ENCODE measurements at regions not wholly inside any gene's neighbourhood (a gene's known extent, or its start where the extent isn't known, plus 50 kb on each side); places are given as distances from the start of the nearest gene placed in this dataset.

GRCh38 chr2:181341855-181342600 is 115.2 kb upstream of the ITGA4 start:
- no peak for DNase-seq (ENCODE audit: low spot score)
- H3K36me3 ChIP-seq = no peaks in the 10 kb centered on the region
- H3K4me1 ChIP-seq (replicated peaks) = no peaks in the 10 kb centered on the region
- no peak for TF ChIP-seq POLR2AphosphoS5 (IDR thresholded peaks at IDR 0.05)
- TF ChIP-seq, protein P1, sequence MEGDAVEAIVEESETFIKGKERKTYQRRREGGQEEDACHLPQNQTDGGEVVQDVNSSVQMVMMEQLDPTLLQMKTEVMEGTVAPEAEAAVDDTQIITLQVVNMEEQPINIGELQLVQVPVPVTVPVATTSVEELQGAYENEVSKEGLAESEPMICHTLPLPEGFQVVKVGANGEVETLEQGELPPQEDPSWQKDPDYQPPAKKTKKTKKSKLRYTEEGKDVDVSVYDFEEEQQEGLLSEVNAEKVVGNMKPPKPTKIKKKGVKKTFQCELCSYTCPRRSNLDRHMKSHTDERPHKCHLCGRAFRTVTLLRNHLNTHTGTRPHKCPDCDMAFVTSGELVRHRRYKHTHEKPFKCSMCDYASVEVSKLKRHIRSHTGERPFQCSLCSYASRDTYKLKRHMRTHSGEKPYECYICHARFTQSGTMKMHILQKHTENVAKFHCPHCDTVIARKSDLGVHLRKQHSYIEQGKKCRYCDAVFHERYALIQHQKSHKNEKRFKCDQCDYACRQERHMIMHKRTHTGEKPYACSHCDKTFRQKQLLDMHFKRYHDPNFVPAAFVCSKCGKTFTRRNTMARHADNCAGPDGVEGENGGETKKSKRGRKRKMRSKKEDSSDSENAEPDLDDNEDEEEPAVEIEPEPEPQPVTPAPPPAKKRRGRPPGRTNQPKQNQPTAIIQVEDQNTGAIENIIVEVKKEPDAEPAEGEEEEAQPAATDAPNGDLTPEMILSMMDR (IDR thresholded peaks at IDR 0.05) = no peak
- TF ChIP-seq POLR2A (IDR thresholded peaks at IDR 0.05) = no peak
- H3K4me3 ChIP-seq = no peak overlapping the region
- H3K27me3 ChIP-seq (replicated peaks; ENCODE audit: insufficient read depth) = no peaks in the 10 kb centered on the region
- intact Hi-C loops (cut with DNase I) = no loop called here
- H3K9me3 ChIP-seq = no peaks in the 10 kb centered on the region
- no peak overlapping the region for H3K27ac ChIP-seq
- 29% methylated on average over 2 of the region's 2 CpGs for WGBS

- H3K4me3 ChIP-seq = no peak overlapping the region
- TF ChIP-seq, protein P1 (IDR thresholded peaks at IDR 0.05) = no peak
- TF ChIP-seq POLR2A (IDR thresholded peaks at IDR 0.05) (no peak), POLR2AphosphoS5 (IDR thresholded peaks at IDR 0.05) (no peak)
- no peaks in the 10 kb centered on the region for H3K4me1 ChIP-seq (replicated peaks)
- no peaks in the 10 kb centered on the region for H3K36me3 ChIP-seq
- intact Hi-C loops (cut with DNase I) = no loop called here
- no peaks in the 10 kb centered on the region for H3K27me3 ChIP-seq (replicated peaks; ENCODE audit: insufficient read depth)
- no peak for DNase-seq (ENCODE audit: low spot score)
- H3K9me3 ChIP-seq = no peaks in the 10 kb centered on the region
- H3K27ac ChIP-seq = no peak overlapping the region
These were observed 108.9 kb upstream of the ITGA4 start for GRCh38 chr2:181348107-181348837.

- TF ChIP-seq, protein P1 (IDR thresholded peaks at IDR 0.05) = no peak
- TF ChIP-seq POLR2AphosphoS5 (IDR thresholded peaks at IDR 0.05) = no peak
- no peak for TF ChIP-seq POLR2A (IDR thresholded peaks at IDR 0.05)
- 80% methylated on average over 1 of the region's 1 CpG for WGBS
- intact Hi-C loops (cut with DNase I) = no loop called here
These were observed 105.0 kb upstream of the ITGA4 start for GRCh38 chr2:181352158-181352557.

DNA sequence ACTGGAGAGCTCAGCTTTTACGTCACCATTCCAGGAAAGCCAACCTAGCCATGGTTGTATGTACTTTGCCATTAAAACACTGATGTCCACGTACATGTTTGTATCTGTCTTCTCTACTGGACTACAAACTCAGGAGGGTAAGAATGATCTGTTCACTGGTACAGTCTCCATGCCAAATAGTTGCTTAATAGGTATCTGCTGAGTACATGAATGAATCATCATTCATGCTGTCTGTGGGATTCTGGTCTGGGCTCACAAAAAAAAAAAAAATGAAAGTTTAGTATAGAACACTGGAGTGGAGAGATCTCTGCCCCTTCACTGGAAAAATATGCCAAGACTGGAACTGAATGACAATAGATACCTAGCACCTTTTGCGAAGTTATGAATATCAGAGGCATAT is 102.6 kb upstream of the ITGA4 start:
- Histone ChIP-seq H3K27me3 (replicated peaks; ENCODE audit: insufficient read depth) (no peaks in the 10 kb centered on the region), H3K36me3 (no peaks in the 10 kb centered on the region), H3K4me3 (no peak overlapping the region), H3K4me1 (replicated peaks) (no peaks in the 10 kb centered on the region), H3K9me3 (no peaks in the 10 kb centered on the region), H3K27ac (no peak overlapping the region)
- intact Hi-C loops (cut with DNase I) = no loop called here
- no peak for DNase-seq (ENCODE audit: low spot score)
- 89% methylated on average over 3 of the region's 3 CpGs for WGBS
- TF ChIP-seq POLR2A (IDR thresholded peaks at IDR 0.05) (no peak), POLR2AphosphoS5 (IDR thresholded peaks at IDR 0.05) (no peak)
- TF ChIP-seq, protein P1 (IDR thresholded peaks at IDR 0.05) = no peak

More at GRCh38 chr2:181352158-181352557, 105.0 kb upstream of the ITGA4 start:
- Histone ChIP-seq H3K9me3 (no peaks in the 10 kb centered on the region), H3K36me3 (no peaks in the 10 kb centered on the region), H3K4me3 (no peak overlapping the region), H3K27me3 (replicated peaks; ENCODE audit: insufficient read depth) (no peaks in the 10 kb centered on the region), H3K27ac (no peak overlapping the region), H3K4me1 (replicated peaks) (no peaks in the 10 kb centered on the region)
- no peak for DNase-seq (ENCODE audit: low spot score)
